ENCODE measurements at regions not wholly inside any gene's neighbourhood (a gene's known extent, or its start where the extent isn't known, plus 50 kb on each side); places are given as distances from the start of the nearest gene placed in this dataset.
"Not testable (repeated sequence)": the region's sequence is repeated elsewhere in the genome, so short reads cannot be mapped to it uniquely, and the experiment has no call there.

- FAIRE-seq, result no peak
These were observed 336.3 kb upstream of the SPRY2 start for GRCh38 chr13:80677227-80677626.

- not testable (repeated sequence) for FAIRE-seq
These were observed 334.5 kb upstream of the SPRY2 start for GRCh38 chr13:80675442-80675841.

GRCh38 chr13:80671773-80672172 lies 330.8 kb upstream of the SPRY2 start:
- FAIRE-seq, result no peak

GRCh38 chr13:80669112-80669511 lies 328.2 kb upstream of the SPRY2 start:
- FAIRE-seq, result no peak

GRCh38 chr13:80668452-80668851 lies 327.5 kb upstream of the SPRY2 start:
- no peak for FAIRE-seq

- FAIRE-seq, result no peak
These were observed 326.0 kb upstream of the SPRY2 start for GRCh38 chr13:80666782-80667552.

- FAIRE-seq, result no peak
These were observed 324.9 kb upstream of the SPRY2 start for GRCh38 chr13:80665792-80666333.

- no peak for FAIRE-seq
These were observed 324.0 kb upstream of the SPRY2 start for GRCh38 chr13:80664950-80665349.

GRCh38 chr13:80663788-80664187 lies 322.9 kb upstream of the SPRY2 start:
- no peak for FAIRE-seq

GRCh38 chr13:80658705-80659104 lies 317.8 kb upstream of the SPRY2 start:
- FAIRE-seq, result no peak

- no peak for FAIRE-seq
These were observed 315.6 kb upstream of the SPRY2 start for GRCh38 chr13:80656512-80656904.

- FAIRE-seq, result no peak
These were observed 315.0 kb upstream of the SPRY2 start for GRCh38 chr13:80655778-80656511.

- FAIRE-seq, result no peak
These were observed 313.8 kb upstream of the SPRY2 start for GRCh38 chr13:80654638-80655249.

GRCh38 chr13:80649274-80649673 lies 308.3 kb upstream of the SPRY2 start:
- FAIRE-seq, result no peak

GRCh38 chr13:80642641-80643040 lies 301.7 kb upstream of the SPRY2 start:
- FAIRE-seq, result no peak

GRCh38 chr13:80633251-80633650 lies 292.3 kb upstream of the SPRY2 start:
- no peak for FAIRE-seq

GRCh38 chr13:80630685-80631121 lies 289.8 kb upstream of the SPRY2 start:
- no peak for FAIRE-seq

GRCh38 chr13:80618781-80619180 lies 277.9 kb upstream of the SPRY2 start:
- FAIRE-seq, result no peak

GRCh38 chr13:80612804-80613203 lies 271.9 kb upstream of the SPRY2 start:
- no peak for FAIRE-seq

GRCh38 chr13:80611310-80611709 lies 270.4 kb upstream of the SPRY2 start:
- no peak for FAIRE-seq

GRCh38 chr13:80605716-80606115 lies 264.8 kb upstream of the SPRY2 start:
- FAIRE-seq, result no peak

GRCh38 chr13:80605011-80605410 lies 264.1 kb upstream of the SPRY2 start:
- no peak for FAIRE-seq

GRCh38 chr13:80604098-80604497 lies 263.2 kb upstream of the SPRY2 start:
- FAIRE-seq, result no peak

- FAIRE-seq, result no peak
These were observed 262.4 kb upstream of the SPRY2 start for GRCh38 chr13:80603351-80603750.

All from islet of Langerhans (tissue), 1 donor.